Fibroblast of mammary gland (primary cell): ENCODE measurements at regions not wholly inside any gene's neighbourhood (a gene's known extent, or its start where the extent isn't known, plus 50 kb on each side); places are given as distances from the start of the nearest gene placed in this dataset.

Experiments used
- DNase-seq: peaks from one replicate; pipeline ENCODE4 v3.0.0-alpha.2; 2010; ENCODE audit warnings: low read depth
- H3K4me3 ChIP-seq: 2 replicates; pipeline ENCODE4 v1.5.1; 2011; ENCODE audit warnings: low read depth, mild to moderate bottlenecking, low read length, moderate library complexity; ENCODE audit not compliant: control insufficient read depth
- CTCF ChIP-seq: conservative IDR thresholded peaks from 2 replicates; pipeline ENCODE4 v1.5.1; 2011; ENCODE audit warnings: low read depth, low read length, inconsistent platforms; ENCODE audit not compliant: control insufficient read depth, insufficient read depth

GRCh38 chr7:13226385-13226784 is 539.0 kb downstream of the ARL4A start:
- TF ChIP-seq CTCF = no peak
- H3K4me3 ChIP-seq = no peak overlapping the region
- no peak for DNase-seq

DNA sequence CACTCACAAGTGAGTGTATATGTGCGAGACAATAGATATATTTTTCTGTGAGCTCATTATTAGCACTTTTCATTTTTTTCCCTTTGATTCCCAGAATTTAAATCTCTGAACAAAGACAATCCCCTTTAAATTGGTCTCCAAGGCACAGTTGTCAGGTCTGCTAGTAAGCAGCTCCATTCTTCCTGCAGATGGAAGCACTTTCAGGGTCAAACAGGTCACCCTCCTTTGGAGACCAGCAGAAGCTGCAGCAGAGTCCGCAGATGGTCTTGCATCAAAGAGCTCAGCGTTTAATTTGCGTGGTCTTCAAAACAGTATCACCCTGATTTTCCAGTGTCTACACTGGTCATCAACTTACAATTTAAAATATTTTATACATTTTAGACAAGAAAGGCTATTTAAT is 543.8 kb downstream of the ARL4A start:
- no peak for TF ChIP-seq CTCF
- no peak for DNase-seq
- H3K4me3 ChIP-seq = no peak overlapping the region

GRCh38 chr7:13235436-13235835 is 548.0 kb downstream of the ARL4A start:
- no peak for DNase-seq
- TF ChIP-seq CTCF = no peak

GRCh38 chr7:13236026-13236425 is 548.6 kb downstream of the ARL4A start:
- TF ChIP-seq CTCF = no peak
- H3K4me3 ChIP-seq = no peak overlapping the region
- DNase-seq = peak; percentile 19

More at GRCh38 chr7:13235436-13235835, 548.0 kb downstream of the ARL4A start:
- no peak overlapping the region for H3K4me3 ChIP-seq

GRCh38 chr7:13240349-13240748 is 552.9 kb downstream of the ARL4A start:
- peak; percentile 61 for DNase-seq
- no peak for TF ChIP-seq CTCF

GRCh38 chr7:13241416-13241815 is 554.0 kb downstream of the ARL4A start:
- H3K4me3 ChIP-seq = no peak overlapping the region
- no peak for TF ChIP-seq CTCF
- no peak for DNase-seq

More at GRCh38 chr7:13240349-13240748, 552.9 kb downstream of the ARL4A start:
- no peak overlapping the region for H3K4me3 ChIP-seq

GRCh38 chr7:13257661-13258060 is 570.2 kb downstream of the ARL4A start:
- no peak overlapping the region for H3K4me3 ChIP-seq
- DNase-seq = peak; percentile 24
- TF ChIP-seq CTCF = no peak
